H1 (cell line): ENCODE measurements at regions not wholly inside any gene's neighbourhood (a gene's known extent, or its start where the extent isn't known, plus 50 kb on each side); places are given as distances from the start of the nearest gene placed in this dataset.

Experiments used
- CTCF ChIA-PET: fragments of 300-600 bp; sonication (Branson Sonifier 250); formaldehyde crosslinking; loops from one replicate; lab custom pipeline; 2021; ENCODE audit not compliant: partially characterized antibody; lab: Charles Lee
- POLR2A ChIA-PET: fragments of 300-600 bp; sonication (Branson Sonifier 250); formaldehyde crosslinking; loops from one replicate; lab custom pipeline; 2021; ENCODE audit warnings: inconsistent platforms; ENCODE audit not compliant: partially characterized antibody; lab: Charles Lee
- DNase-seq, 2 experiments: peaks; one replicate each; pipeline versions ENCODE4 v3.0.0 to v3.0.0-alpha.2; 2010 to 2022; ENCODE audit warnings: low spot score in 2 of 2, low read depth in 1 of 2, mixed read lengths in 1 of 2
- FAIRE-seq: peaks from 2 replicates; lab custom pipeline; 2011; peaks lifted over from hg19 to GRCh38; lab: Jason Lieb, UNC
- H2AFZ ChIP-seq: 2 replicates; pipeline ENCODE4 v1.8.1; 2012; ENCODE audit warnings: low read length, inconsistent platforms
- H2AK5ac ChIP-seq: 2 replicates; pipeline ENCODE4 v1.6.1; 2013; ENCODE audit warnings: low read depth, low read length
- H2BK120ac ChIP-seq: replicated peaks from 2 replicates; pipeline ENCODE3; 2013; ENCODE audit warnings: low read depth, low read length, inconsistent platforms
- H2BK12ac ChIP-seq: 2 replicates; pipeline ENCODE4 v1.6.1; 2013; ENCODE audit warnings: low read depth, low read length
- H2BK15ac ChIP-seq: 2 replicates; pipeline ENCODE4 v1.6.1; 2013; ENCODE audit warnings: low read length
- H2BK20ac ChIP-seq: 2 replicates; pipeline ENCODE4 v1.6.1; 2013; ENCODE audit warnings: low read length
- H2BK5ac ChIP-seq: 2 replicates; pipeline ENCODE4 v1.6.1; 2013; ENCODE audit warnings: low read depth, low read length
- H3K14ac ChIP-seq: 2 replicates; pipeline ENCODE4 v1.6.1; 2013; ENCODE audit warnings: inconsistent platforms; ENCODE audit not compliant: insufficient read length
- H3K18ac ChIP-seq: 2 replicates; pipeline ENCODE4 v1.6.1; 2013; ENCODE audit warnings: low read length; ENCODE audit errors: extremely low read depth
- H3K23ac ChIP-seq: 2 replicates; pipeline ENCODE4 v1.6.1; 2013; ENCODE audit warnings: inconsistent platforms; ENCODE audit not compliant: insufficient read length
- H3K23me2 ChIP-seq: 2 replicates; pipeline ENCODE4 v1.6.1; 2013; ENCODE audit warnings: low read depth, low read length
- H3K27ac ChIP-seq: 2 replicates; pipeline ENCODE4 v1.6.1; 2011; ENCODE audit warnings: low read depth, low read length, inconsistent platforms
- H3K27me3 ChIP-seq, 4 experiments: replicated peaks in 1 of 4; 1 replicate in 1 of 4; 2 replicates in 3 of 4; pipeline versions ENCODE4 v1.6.1 to v1.8.1; 2011 to 2013; ENCODE audit warnings: low read length in 3 of 4, mild to moderate bottlenecking in 3 of 4, inconsistent platforms in 2 of 4, mixed read lengths in 2 of 4, moderate library complexity in 1 of 4; ENCODE audit not compliant: control insufficient read depth in 3 of 4, insufficient read depth in 3 of 4; ENCODE audit errors: extremely low read depth in 1 of 4
- H3K36me3 ChIP-seq, 4 experiments: 2 replicates each; pipeline versions ENCODE4 v1.6.1 to v1.8.1; 2011 to 2013; ENCODE audit warnings: mild to moderate bottlenecking in 4 of 4, low read length in 3 of 4, moderate library complexity in 2 of 4, control low read depth in 1 of 4, inconsistent platforms in 1 of 4; ENCODE audit not compliant: insufficient read depth in 4 of 4, control insufficient read depth in 2 of 4
- H3K4ac ChIP-seq: replicated peaks from 2 replicates; pipeline ENCODE3; 2013; ENCODE audit warnings: low read length, low read depth, mixed read lengths, inconsistent platforms; ENCODE audit not compliant: insufficient read length
- H3K4me1 ChIP-seq, 4 experiments: replicated peaks in 1 of 4; 1 replicate in 1 of 4; 2 replicates in 3 of 4; pipeline versions ENCODE4 v1.6.1 to v1.8.1; 2011 to 2013; ENCODE audit warnings: low read length in 3 of 4, inconsistent platforms in 2 of 4, mixed read lengths in 1 of 4; ENCODE audit not compliant: insufficient read depth in 4 of 4, control insufficient read depth in 3 of 4
- H3K4me2 ChIP-seq, 2 experiments: 2 replicates each; pipeline versions ENCODE4 v1.6.1 to v1.8.1; 2011 to 2013; ENCODE audit warnings: low read depth in 2 of 2, low read length in 2 of 2, control low read depth in 1 of 2, inconsistent platforms in 1 of 2, mild to moderate bottlenecking in 1 of 2; ENCODE audit not compliant: insufficient read depth in 1 of 2
- H3K4me3 ChIP-seq, 4 experiments: fragments of 200-600, 300-600 bp in 1 of 4; sonication (generic), shearing (Covaris generic), sonication (Bioruptor Twin) in 1 of 4; 2 replicates each; pipeline versions ENCODE4 v1.5.1 to v1.8.1; 2011 to 2016; ENCODE audit warnings: low read length in 4 of 4, low read depth in 3 of 4, control low read depth in 2 of 4, inconsistent platforms in 2 of 4, mild to moderate bottlenecking in 2 of 4, mixed read lengths in 1 of 4, moderate library complexity in 1 of 4; ENCODE audit not compliant: insufficient read depth in 2 of 4; ENCODE audit errors: extremely low read depth in 1 of 4
- H3K56ac ChIP-seq: replicated peaks from 2 replicates; pipeline ENCODE3; 2013; ENCODE audit warnings: low read depth, mild to moderate bottlenecking, mixed read lengths, low read length, inconsistent platforms; ENCODE audit not compliant: insufficient read length
- H3K79me1 ChIP-seq: 2 replicates; pipeline ENCODE4 v1.6.1; 2013; ENCODE audit warnings: low read depth, low read length, control low read depth
- H3K79me2 ChIP-seq, 2 experiments: 2 replicates each; pipeline versions ENCODE4 v1.6.1 to v1.8.1; 2012 to 2013; ENCODE audit warnings: low read length in 2 of 2, mild to moderate bottlenecking in 2 of 2, inconsistent platforms in 1 of 2; ENCODE audit not compliant: insufficient read depth in 2 of 2, control insufficient read depth in 1 of 2
- H3K9ac ChIP-seq, 4 experiments: replicated peaks in 1 of 4; 1 replicate in 1 of 4; 2 replicates in 3 of 4; pipeline versions ENCODE4 v1.6.1 to v1.8.1; 2011 to 2013; ENCODE audit warnings: low read depth in 3 of 4, low read length in 3 of 4, control low read depth in 2 of 4, mild to moderate bottlenecking in 2 of 4, moderate library complexity in 2 of 4, inconsistent platforms in 1 of 4; ENCODE audit errors: extremely low read depth in 1 of 4
- H3K9me3 ChIP-seq, 2 experiments: 2 replicates each; pipeline versions ENCODE4 v1.6.1 to v1.8.1; 2012 to 2013; ENCODE audit warnings: mild to moderate bottlenecking in 2 of 2, moderate library complexity in 2 of 2, control low read depth in 1 of 2, inconsistent platforms in 1 of 2, low read depth in 1 of 2, low read length in 1 of 2, mixed read lengths in 1 of 2; ENCODE audit not compliant: insufficient read depth in 2 of 2
- H4K20me1 ChIP-seq, 2 experiments: replicated peaks in 1 of 2; 2 replicates each; pipeline versions ENCODE3 to v1.8.1; 2011 to 2013; ENCODE audit warnings: inconsistent platforms in 2 of 2, low read length in 2 of 2, mild to moderate bottlenecking in 1 of 2; ENCODE audit not compliant: insufficient read depth in 2 of 2, control insufficient read depth in 1 of 2
- H4K5ac ChIP-seq: 2 replicates; pipeline ENCODE4 v1.6.1; 2013; ENCODE audit warnings: low read length, low read depth, mixed read lengths, inconsistent platforms; ENCODE audit not compliant: insufficient read length
- H4K8ac ChIP-seq: 2 replicates; pipeline ENCODE4 v1.8.0; 2013; ENCODE audit warnings: mild to moderate bottlenecking, moderate library complexity, low read length, inconsistent platforms; ENCODE audit not compliant: insufficient read depth; ENCODE audit errors: extremely low read depth
- H4K91ac ChIP-seq: replicated peaks from 2 replicates; pipeline ENCODE3; 2013; ENCODE audit warnings: low read length, mixed read lengths, inconsistent platforms; ENCODE audit not compliant: insufficient read length
- CHD2 ChIP-seq: IDR thresholded peaks from 2 replicates; pipeline ENCODE4 v1.6.1; 2012; ENCODE audit warnings: low read length, improper control_type of control experiment
- NANOG ChIP-seq: IDR thresholded peaks from 2 replicates; pipeline ENCODE4 v1.6.1; 2011; ENCODE audit warnings: low read length, low read depth, mild to moderate bottlenecking, inconsistent platforms; ENCODE audit not compliant: insufficient read depth, poor library complexity, severe bottlenecking
- RBBP5 ChIP-seq: IDR thresholded peaks from 2 replicates; pipeline ENCODE4 v1.7.1; 2012; ENCODE audit warnings: low read depth, mild to moderate bottlenecking, inconsistent platforms, low read length, moderate library complexity, borderline replicate concordance
- WGBS, 2 experiments: shearing (Covaris generic) in 1 of 2; methylation state at CpG; one replicate each; pipeline versions ENCODE4 v1.1.6 to v1.1.7; 2013 to 2015; ENCODE audit warnings: low lambda C conversion rate in 2 of 2, mixed read lengths in 2 of 2, inconsistent platforms in 1 of 2, low coverage in 1 of 2, missing lambda C conversion rate in 1 of 2; ENCODE audit not compliant: insufficient replicate concordance in 2 of 2, insufficient coverage in 1 of 2, insufficient read length in 1 of 2; ENCODE audit errors: extremely low coverage in 1 of 2, missing lambda C conversion rate in 1 of 2; 5-methylcytosine and 5-hydroxymethylcytosine counted together

DNA sequence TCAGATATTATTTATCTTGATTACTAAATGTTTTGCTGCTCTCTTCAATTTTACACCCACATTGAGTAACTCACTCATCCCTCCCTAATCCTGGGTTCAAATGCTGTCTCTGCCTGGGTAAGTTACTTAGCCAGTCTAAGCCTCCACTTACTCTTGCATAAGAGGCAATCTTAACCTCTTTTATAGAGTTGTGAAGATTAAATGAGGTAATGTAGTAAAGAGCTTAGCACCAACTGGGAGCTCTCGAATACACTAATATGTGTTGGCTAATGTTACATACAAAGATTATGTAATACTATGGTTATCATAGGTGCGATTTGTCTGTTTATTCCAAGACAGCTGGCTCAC lies 134.4 kb upstream of the STMND1 start:
- CTCF ChIA-PET = interaction anchor here (1.2 kb wide), 1 partner anchor 200 kb away, joined by 3 read pairs; no protein-coding TSS in a partner anchor
- TF ChIP-seq CHD2 (no peak), RBBP5 (no peak), NANOG (no peak)

More for the DNA sequence above, 134.4 kb upstream of the STMND1 start:
- Histone ChIP-seq H3K9me3 (no peaks in the 10 kb centered on the region), H3K14ac (no peak overlapping the region), H4K5ac (no peak overlapping the region), H3K9ac (no peak overlapping the region), H3K27ac (no peak overlapping the region), H2BK5ac (no peak overlapping the region), H3K4me1 (no peaks in the 10 kb centered on the region; a peak in 1 of 7 replicates), H4K91ac (no peak overlapping the region), H3K23me2 (no peaks in the 10 kb centered on the region; the same call in 1 of the 2 replicates), H2AFZ (no peak overlapping the region), H3K18ac (no peak overlapping the region), H3K36me3 (no peaks in the 10 kb centered on the region), H3K79me2 (no peaks in the 10 kb centered on the region), H3K23ac (no peak overlapping the region), H2BK15ac (no peak overlapping the region), H3K4me3 (no peak overlapping the region), H2BK20ac (no peak overlapping the region), H4K8ac (no peak overlapping the region), H2BK12ac (no peak overlapping the region), H3K4ac (no peak overlapping the region), H3K56ac (no peak overlapping the region), H4K20me1 (no peaks in the 10 kb centered on the region), H3K27me3 (no peaks in the 10 kb centered on the region), H3K4me2 (no peak overlapping the region), H2BK120ac (no peak overlapping the region), H2AK5ac (no peak overlapping the region), H3K79me1 (no peaks in the 10 kb centered on the region)
- DNase-seq (no peak), FAIRE-seq (no peak)
- POLR2A ChIA-PET = interaction anchor here (0.6 kb wide), 1 partner anchor 364 kb away, joined by 3 read pairs; no protein-coding TSS in a partner anchor
- 93% methylated on average over 2 of the region's 2 CpGs; no CpG with 5 or more reads in 1 of the 2 experiments for WGBS, 2 experiments
